ENCODE measurements at regions not wholly inside any gene's neighbourhood (a gene's known extent, or its start where the extent isn't known, plus 50 kb on each side); places are given as distances from the start of the nearest gene placed in this dataset.

- no peak for DNase-seq (ENCODE audit: low spot score)
- Histone ChIP-seq H3K9me3 (no peaks in the 10 kb centered on the region), H3K27ac (no peak overlapping the region), H3K4me1 (no peaks in the 10 kb centered on the region), H3K27me3 (no peaks in the 10 kb centered on the region), H3K36me3 (no peaks in the 10 kb centered on the region), H3K4me3 (no peak overlapping the region)
- TF ChIP-seq CTCF (IDR thresholded peaks at IDR 0.05), result no peak
Observed at GRCh38 chr10:4748491-4749270, 77.3 kb upstream of the AKR1E2 start.

- Histone ChIP-seq H3K27me3 (no peaks in the 10 kb centered on the region), H3K9me3 (no peaks in the 10 kb centered on the region), H3K4me1 (no peaks in the 10 kb centered on the region), H3K4me3 (no peak overlapping the region), H3K27ac (no peak overlapping the region), H3K36me3 (no peaks in the 10 kb centered on the region)
- no peak for TF ChIP-seq CTCF (IDR thresholded peaks at IDR 0.05)
- DNase-seq (ENCODE audit: low spot score), result no peak
Observed at GRCh38 chr10:4742217-4742616, 83.8 kb upstream of the AKR1E2 start.

GRCh38 chr10:4740471-4740870, 85.5 kb upstream of the AKR1E2 start:
- no peaks in the 10 kb centered on the region for H3K27me3 ChIP-seq
- DNase-seq (ENCODE audit: low spot score), result no peak
- no peak overlapping the region for H3K27ac ChIP-seq
- no peaks in the 10 kb centered on the region for H3K4me1 ChIP-seq
- H3K4me3 ChIP-seq, result no peak overlapping the region
- no peak for TF ChIP-seq CTCF (IDR thresholded peaks at IDR 0.05)
- H3K36me3 ChIP-seq, result no peaks in the 10 kb centered on the region
- H3K9me3 ChIP-seq, result no peaks in the 10 kb centered on the region

- TF ChIP-seq CTCF (IDR thresholded peaks at IDR 0.05), result no peak
- no peaks in the 10 kb centered on the region for H3K36me3 ChIP-seq
- H3K27ac ChIP-seq, result no peak overlapping the region
Observed at GRCh38 chr10:4736608-4737007, 89.4 kb upstream of the AKR1E2 start.

GRCh38 chr10:4736183-4736582, 89.8 kb upstream of the AKR1E2 start:
- no peaks in the 10 kb centered on the region for H3K9me3 ChIP-seq

More at GRCh38 chr10:4736608-4737007, 89.4 kb upstream of the AKR1E2 start:
- H3K4me1 ChIP-seq, result no peaks in the 10 kb centered on the region
- H3K4me3 ChIP-seq, result no peak overlapping the region
- H3K9me3 ChIP-seq, result no peaks in the 10 kb centered on the region
- no peak for DNase-seq (ENCODE audit: low spot score)
- H3K27me3 ChIP-seq, result no peaks in the 10 kb centered on the region

More at GRCh38 chr10:4736183-4736582, 89.8 kb upstream of the AKR1E2 start:
- no peak for DNase-seq (ENCODE audit: low spot score)
- no peak overlapping the region for H3K4me3 ChIP-seq
- TF ChIP-seq CTCF (IDR thresholded peaks at IDR 0.05), result no peak
- H3K27ac ChIP-seq, result no peak overlapping the region
- no peaks in the 10 kb centered on the region for H3K4me1 ChIP-seq
- H3K27me3 ChIP-seq, result no peaks in the 10 kb centered on the region
- no peaks in the 10 kb centered on the region for H3K36me3 ChIP-seq

Measured in right atrium auricular region (tissue), 2 donors.